22Rv1 (cell line): ENCODE measurements at regions not wholly inside any gene's neighbourhood (a gene's known extent, or its start where the extent isn't known, plus 50 kb on each side); places are given as distances from the start of the nearest gene placed in this dataset.

ENCODE experiments used
- ZFX ChIP-seq: fragments of 450-650 bp; IDR thresholded peaks from 2 replicates; pipeline ENCODE4 v1.6.1; 2017; ENCODE audit warnings: antibody characterized with exemption, borderline replicate concordance
- TF ChIP-seq, protein P1 (sequence below): fragments of 450-650 bp; IDR thresholded peaks from 2 replicates; pipeline ENCODE4 v1.5.1; 2017; ENCODE audit warnings: mild to moderate bottlenecking

- TF ChIP-seq, protein P1, sequence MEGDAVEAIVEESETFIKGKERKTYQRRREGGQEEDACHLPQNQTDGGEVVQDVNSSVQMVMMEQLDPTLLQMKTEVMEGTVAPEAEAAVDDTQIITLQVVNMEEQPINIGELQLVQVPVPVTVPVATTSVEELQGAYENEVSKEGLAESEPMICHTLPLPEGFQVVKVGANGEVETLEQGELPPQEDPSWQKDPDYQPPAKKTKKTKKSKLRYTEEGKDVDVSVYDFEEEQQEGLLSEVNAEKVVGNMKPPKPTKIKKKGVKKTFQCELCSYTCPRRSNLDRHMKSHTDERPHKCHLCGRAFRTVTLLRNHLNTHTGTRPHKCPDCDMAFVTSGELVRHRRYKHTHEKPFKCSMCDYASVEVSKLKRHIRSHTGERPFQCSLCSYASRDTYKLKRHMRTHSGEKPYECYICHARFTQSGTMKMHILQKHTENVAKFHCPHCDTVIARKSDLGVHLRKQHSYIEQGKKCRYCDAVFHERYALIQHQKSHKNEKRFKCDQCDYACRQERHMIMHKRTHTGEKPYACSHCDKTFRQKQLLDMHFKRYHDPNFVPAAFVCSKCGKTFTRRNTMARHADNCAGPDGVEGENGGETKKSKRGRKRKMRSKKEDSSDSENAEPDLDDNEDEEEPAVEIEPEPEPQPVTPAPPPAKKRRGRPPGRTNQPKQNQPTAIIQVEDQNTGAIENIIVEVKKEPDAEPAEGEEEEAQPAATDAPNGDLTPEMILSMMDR: no peak
- no peak for TF ChIP-seq ZFX
These were observed 465.9 kb upstream of the CELF2 start for GRCh38 chr10:10551596-10552301.
